GM18508 (cell line): ENCODE measurements at regions not wholly inside any gene's neighbourhood (a gene's known extent, or its start where the extent isn't known, plus 50 kb on each side); places are given as distances from the start of the nearest gene placed in this dataset.

Experiments
- ATAC-seq: cut with Tn5 transposase; IDR thresholded peaks from one replicate; pipeline ENCODE4 v1.9.1; 2021; ENCODE audit warnings: moderate number of reproducible peaks; ENCODE audit not compliant: insufficient read depth, unreplicated experiment

DNA sequence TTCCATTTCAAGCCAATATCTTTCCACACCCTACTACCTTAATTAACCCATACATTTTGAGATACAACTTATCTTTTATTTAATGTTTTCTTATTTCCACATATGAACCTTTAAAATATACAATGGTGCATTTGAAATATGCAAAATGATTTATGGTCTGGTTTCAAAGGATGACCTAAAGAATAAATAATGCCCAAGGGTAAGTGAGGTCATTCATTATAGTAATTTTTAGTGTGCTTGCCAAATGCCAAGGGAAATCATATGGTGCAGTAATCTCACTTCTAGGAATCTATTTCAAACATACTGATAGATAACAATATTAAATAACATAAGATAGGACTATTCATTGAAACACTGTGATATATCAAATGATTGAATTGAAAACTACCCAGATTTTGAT is 1055.4 kb downstream of the AGBL1 start:
- no peak for ATAC-seq

- ATAC-seq: no peak
Measured at GRCh38 chr15:87133704-87134103, 1054.0 kb downstream of the AGBL1 start.

GRCh38 chr15:87131067-87131466 is 1051.4 kb downstream of the AGBL1 start:
- no peak for ATAC-seq

- ATAC-seq: no peak
Measured at GRCh38 chr15:87129916-87130315, 1050.2 kb downstream of the AGBL1 start.

- ATAC-seq: no peak
Measured at GRCh38 chr15:87123676-87124382, 1044.2 kb downstream of the AGBL1 start.

GRCh38 chr15:87121336-87121735 is 1041.7 kb downstream of the AGBL1 start:
- no peak for ATAC-seq

DNA sequence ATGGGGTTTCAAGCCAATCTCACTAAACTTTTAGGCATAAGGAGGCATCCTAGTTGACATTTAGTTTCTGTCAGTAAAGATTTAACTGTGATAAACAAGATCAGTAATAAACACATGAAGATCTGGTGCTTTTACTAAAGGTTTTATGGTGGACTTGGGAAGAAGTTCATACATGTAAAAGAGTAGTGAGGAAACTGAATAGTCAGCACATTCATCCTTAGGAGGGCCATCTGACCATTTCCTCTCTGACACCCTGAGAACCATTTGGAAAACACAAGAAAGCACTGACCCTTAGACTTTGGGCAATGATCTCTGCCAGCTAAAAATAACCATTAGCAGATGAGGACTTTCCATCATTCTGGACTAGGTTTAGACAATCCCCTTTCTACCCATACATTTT is 1040.9 kb downstream of the AGBL1 start:
- ATAC-seq: no peak

DNA sequence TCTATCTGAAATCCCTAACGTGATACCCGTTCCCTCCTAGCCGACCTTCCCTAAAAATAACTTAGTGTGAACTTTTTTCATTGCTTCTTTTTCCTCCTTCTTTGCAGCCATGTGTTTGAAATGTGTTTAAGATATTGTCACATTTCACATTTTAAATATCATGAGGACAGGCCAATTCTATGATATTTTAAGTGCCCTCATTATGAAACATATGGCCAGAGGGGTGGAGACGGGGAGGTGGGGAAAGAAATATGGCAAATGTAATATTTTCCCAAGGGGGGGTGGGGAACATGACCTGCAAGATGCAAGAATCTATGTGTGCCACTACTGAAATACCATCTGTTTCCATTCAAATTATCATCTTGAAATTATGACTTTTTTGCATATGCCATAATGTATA is 1039.2 kb downstream of the AGBL1 start:
- no peak for ATAC-seq

GRCh38 chr15:87118435-87118834 is 1038.8 kb downstream of the AGBL1 start:
- ATAC-seq: no peak

- ATAC-seq: no peak
Measured at GRCh38 chr15:87115795-87116194, 1036.1 kb downstream of the AGBL1 start.

GRCh38 chr15:87099916-87100315 is 1020.2 kb downstream of the AGBL1 start:
- no peak for ATAC-seq

DNA sequence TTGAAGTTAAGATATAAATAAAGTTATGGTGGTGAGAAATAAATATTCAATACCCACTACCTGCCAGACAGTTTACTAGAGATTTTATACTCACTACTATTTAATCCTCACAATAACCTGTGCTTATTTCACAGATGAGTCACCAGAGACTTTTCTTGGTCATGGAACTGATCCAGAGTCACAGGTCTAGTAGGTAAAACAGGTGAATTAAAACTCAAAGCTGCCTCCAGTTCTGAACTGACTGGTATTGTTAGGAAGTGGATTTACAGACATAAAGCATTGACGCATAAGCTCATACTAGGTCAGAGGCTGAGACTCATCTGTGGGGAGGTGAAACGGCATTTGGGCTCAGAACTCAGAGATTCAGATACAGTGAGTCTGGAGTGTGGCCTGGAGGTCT is 1009.9 kb downstream of the AGBL1 start:
- ATAC-seq: no peak

DNA sequence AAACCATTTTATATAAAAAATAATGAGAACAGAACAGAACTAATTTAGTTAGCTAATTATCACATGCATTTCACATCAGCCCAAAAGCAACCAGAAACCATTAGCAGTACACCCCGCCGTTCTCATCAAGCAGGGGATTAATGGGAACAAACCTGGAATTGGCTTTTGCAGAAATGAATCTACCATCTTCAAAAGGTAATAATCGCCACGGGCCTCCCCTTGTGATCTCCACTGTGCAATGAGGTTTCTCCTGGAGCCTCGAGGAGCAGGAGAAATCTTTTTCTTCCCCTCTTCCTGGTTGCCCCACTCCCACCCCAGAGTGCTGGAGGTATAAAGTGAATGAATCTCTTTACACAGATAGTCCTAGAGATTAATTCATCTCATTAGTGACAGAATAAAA is 1003.5 kb downstream of the AGBL1 start:
- no peak for ATAC-seq

GRCh38 chr15:87082581-87082980 is 1002.9 kb downstream of the AGBL1 start:
- ATAC-seq: no peak

- ATAC-seq: no peak
Measured at GRCh38 chr15:87080547-87080946, 1000.9 kb downstream of the AGBL1 start.
